GM18505 (cell line): ENCODE measurements at regions not wholly inside any gene's neighbourhood (a gene's known extent, or its start where the extent isn't known, plus 50 kb on each side); places are given as distances from the start of the nearest gene placed in this dataset.

Experiments
- ATAC-seq: cut with Tn5 transposase; IDR thresholded peaks from one replicate; pipeline ENCODE4 v1.9.1; 2021; ENCODE audit not compliant: unreplicated experiment
- POLR2A ChIP-seq: IDR thresholded peaks from 4 replicates; pipeline ENCODE4 v1.6.1; 2011; ENCODE audit warnings: borderline replicate concordance; ENCODE audit not compliant: insufficient read depth, insufficient read length; ENCODE audit errors: extremely low read depth

DNA sequence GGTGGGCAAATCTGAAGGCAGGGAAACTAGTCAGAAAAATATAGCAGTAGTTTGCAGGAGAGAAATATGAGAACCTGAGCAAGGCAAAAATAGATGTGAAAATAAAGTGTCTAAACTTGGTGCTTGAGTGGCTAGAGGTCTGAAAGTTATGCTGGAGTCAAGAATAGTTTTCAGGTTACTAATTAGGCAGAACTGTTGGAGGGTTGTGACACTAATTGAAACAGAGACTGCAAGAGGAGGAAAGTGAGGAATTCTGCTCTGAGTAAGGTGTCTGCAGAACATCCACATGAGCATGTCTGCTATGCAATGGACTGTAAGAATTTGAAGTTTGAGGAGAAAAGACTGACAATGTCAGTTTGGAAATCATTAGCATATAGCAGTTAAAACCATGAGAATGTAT is 444.0 kb upstream of the LRRTM1 start:
- no peak for ATAC-seq
- TF ChIP-seq POLR2A, result no peak

DNA sequence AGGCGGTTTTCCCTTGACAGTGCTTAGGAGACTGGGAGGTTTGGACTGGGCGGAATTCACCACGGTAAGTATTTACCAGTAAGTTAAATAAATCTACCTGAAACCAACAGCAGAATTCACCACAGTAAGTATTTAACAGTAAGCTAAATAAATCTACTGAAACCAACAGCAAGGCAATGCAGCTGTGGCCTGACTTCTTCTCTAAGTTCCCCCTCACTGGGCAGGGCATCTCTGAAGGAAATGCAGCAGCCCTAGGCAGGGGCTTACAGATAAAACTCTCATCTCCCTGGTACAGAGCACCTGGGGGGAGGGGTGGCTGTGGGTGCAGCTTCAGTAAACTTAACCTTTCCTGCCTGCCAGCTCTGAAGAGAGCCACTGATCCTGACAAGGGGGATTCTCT is 432.5 kb upstream of the LRRTM1 start:
- no peak for ATAC-seq
- TF ChIP-seq POLR2A, result no peak

DNA sequence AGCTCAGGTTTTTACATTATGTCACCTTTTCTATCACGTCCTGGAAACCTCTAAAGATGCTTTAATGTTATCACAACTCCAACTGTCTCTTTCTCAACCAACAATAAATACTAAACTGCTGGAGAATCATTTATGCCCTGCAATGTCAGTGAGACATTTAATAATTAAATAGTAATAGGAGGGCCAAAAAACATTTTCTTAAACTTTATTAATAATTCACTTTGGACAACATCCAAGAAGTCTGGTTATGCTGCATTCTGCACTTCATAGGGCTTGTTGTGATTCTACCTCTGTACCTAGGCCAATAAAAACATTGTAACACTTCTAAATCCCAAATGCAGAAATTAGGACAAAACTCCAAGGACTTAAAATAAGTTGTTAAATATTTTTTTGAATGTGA is 420.4 kb upstream of the LRRTM1 start:
- TF ChIP-seq POLR2A, result no peak
- no peak for ATAC-seq

DNA sequence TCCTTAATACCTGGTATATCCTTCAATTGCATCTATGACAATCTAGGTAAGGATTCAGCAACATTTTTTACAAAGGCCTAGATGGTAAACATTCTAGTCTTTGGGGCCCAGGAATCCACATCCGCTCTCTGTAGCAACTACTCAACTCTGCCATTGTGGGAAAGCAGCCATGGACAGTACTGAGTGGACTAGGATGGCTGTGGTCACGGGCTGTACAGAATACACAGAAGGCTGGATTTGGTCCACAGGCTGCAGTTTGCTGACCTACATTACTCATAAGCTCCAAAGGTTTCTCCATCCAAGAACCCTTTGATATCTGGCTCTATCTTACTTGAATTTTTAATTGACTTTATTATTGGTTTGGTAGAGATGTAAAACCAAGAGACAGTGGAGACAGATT is 418.3 kb upstream of the LRRTM1 start:
- no peak for ATAC-seq
- no peak for TF ChIP-seq POLR2A

DNA sequence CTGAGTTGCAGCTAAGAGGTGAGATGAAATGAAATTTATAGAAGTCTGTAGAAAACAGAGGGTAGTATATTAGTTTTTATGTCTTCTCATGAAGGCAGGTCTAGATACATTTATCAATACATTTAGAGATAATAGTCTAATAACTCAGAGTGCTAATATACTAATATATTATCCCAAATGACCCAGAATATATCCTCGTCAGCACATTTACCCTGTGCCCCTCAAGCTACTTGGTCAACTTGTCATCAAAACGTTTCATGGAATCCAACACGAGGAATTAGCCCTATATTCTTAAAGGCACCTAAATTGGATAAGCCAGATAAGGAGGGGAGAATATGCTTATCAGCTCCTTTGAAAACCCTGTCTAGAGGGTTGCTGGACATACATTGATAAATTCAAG is 415.1 kb upstream of the LRRTM1 start:
- TF ChIP-seq POLR2A, result no peak
- ATAC-seq, result no peak

DNA sequence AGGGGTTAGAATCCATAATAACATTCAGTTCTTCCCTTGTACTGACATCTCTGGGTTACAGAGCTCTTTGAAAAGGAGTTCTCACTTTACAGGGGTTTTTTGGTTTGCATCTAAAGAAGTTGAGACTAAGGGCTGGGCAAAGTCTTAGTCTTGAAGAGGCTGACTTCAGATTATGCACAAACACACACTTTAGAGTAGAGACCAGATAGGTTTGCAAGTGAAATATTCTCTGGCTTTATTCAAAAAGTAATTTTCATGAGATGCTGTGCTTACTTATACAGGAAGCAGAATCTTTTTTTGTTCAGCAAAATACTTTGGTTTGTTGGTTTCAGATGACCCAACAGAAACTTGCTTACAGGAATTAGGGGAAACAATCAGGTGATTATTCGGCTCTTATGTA is 410.9 kb upstream of the LRRTM1 start:
- no peak for TF ChIP-seq POLR2A
- ATAC-seq, result no peak

DNA sequence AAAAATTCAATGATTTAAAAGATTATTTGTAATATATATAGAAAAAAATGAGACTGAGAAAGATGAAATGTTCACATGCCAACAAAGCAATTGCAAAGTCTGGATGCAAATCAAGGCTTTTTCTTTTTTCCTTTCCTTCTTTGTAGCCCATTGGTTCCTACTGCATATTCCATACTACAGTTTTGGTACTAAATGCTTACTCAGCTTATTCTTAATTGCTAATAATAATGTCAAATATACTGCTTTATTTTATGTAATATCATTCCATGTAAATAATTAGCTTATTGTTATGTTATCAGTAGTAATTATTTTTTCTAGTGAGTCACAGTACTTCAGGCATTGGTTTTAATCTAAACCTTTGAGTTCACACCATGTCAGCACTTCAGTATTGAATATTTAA is 407.4 kb upstream of the LRRTM1 start:
- no peak for TF ChIP-seq POLR2A
- no peak for ATAC-seq

DNA sequence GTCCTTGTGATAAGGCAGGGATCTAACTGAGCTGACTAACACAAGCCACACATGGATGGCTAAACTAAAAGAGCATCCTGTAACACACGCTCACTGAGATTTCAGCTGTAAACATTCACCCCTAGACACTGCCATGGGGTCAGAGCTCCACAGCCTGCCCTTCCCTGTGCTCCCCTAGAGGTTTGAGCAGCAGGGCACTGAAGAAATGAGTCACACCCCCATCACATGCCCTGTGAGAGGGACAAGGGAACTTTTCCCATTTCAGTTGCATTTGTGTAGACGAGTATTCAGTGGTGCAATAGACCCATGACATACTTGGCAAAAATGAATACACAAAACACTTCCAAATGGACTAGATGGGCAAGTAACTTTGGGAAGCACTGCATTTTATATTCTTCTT is 402.4 kb upstream of the LRRTM1 start:
- TF ChIP-seq POLR2A, result no peak

DNA sequence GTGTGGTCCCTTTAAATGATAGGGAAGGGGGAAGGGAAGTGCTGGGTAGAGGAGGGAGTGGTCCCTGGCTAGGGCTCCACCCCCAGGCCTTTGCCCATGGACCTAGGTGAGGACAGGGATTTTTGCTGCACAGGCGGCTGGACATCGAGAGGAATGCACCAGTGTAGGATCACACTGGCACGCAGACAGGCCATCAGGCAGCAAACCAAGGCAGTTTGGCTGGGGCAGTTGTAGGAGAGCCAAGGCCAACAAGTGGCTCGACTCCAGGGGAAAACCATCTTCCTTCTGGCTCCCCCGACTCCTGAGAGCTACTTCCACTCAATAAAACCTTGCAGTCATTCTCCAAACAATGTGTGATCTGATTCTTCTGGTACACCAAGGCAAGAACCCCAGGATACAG is 402.0 kb upstream of the LRRTM1 start:
- TF ChIP-seq POLR2A, result no peak
- no peak for ATAC-seq

More for the DNA sequence above, 402.4 kb upstream of the LRRTM1 start:
- ATAC-seq, result no peak

DNA sequence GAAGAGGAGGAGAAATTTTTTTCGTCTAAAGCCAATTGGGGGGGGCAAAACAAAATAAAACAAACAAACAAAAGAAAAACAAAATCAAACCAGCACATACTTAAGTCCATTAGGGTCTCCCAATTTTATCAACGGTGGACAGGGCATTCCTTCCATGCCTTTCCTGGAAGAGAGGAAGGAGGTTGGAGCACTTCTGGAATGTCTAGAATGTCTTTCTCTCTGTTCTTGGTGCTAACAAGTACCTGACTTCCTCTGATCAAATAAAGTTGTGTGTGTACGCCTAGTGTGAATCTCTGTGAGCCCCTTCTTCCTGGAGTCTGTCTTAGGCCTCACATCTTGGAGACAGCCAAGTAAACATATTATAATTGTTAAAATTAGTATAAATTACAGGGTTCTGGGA is 399.0 kb upstream of the LRRTM1 start:
- TF ChIP-seq POLR2A, result no peak
- ATAC-seq, result no peak

DNA sequence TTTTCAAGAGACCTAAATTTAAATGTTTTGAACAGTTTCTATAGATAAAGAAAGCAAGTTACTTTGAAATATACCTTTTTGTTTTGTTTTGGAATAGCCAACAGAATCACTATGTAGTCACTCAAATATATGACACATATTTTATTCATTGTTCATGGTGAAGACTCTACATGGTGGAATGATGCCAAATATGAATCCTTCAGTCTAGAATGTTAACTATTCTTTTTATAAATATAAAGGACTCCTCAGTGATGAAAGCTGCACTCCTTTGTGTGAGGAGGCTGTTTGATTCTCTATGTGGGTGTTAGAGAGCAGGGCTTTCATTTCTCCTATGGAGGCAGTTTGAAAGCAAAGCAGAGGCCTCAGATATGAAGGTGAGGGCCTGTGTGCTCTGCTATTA is 396.4 kb upstream of the LRRTM1 start:
- no peak for TF ChIP-seq POLR2A
- no peak for ATAC-seq
